Keratinocyte (primary cell): ENCODE measurements at regions not wholly inside any gene's neighbourhood (a gene's known extent, or its start where the extent isn't known, plus 50 kb on each side); places are given as distances from the start of the nearest gene placed in this dataset.

Experiments
- CTCF ChIP-seq, 3 experiments: IDR thresholded peaks in 1 of 3; conservative IDR thresholded peaks in 1 of 3; optimal IDR thresholded peaks in 1 of 3; 2 replicates in 2 of 3; 3 replicates in 1 of 3; pipeline versions ENCODE3 to v1.5.1; 2011; ENCODE audit warnings: low read length in 3 of 3, mild to moderate bottlenecking in 3 of 3, moderate library complexity in 2 of 3, control low read depth in 1 of 3, inconsistent platforms in 1 of 3; ENCODE audit not compliant: insufficient read depth in 2 of 3; ENCODE audit errors: extremely low read depth in 1 of 3
- EZH2 ChIP-seq: IDR thresholded peaks from one replicate; pipeline ENCODE4 v1.6.1; 2012; ENCODE audit warnings: inconsistent platforms, mild to moderate bottlenecking, low read length, moderate library complexity

- TF ChIP-seq EZH2 (no peak), CTCF (optimal IDR thresholded peaks at IDR 0.05 in 1 of 3, IDR thresholded peaks at IDR 0.05 in 1 of 3, conservative IDR thresholded peaks at IDR 0.05 in 1 of 3; ENCODE audit: extremely low read depth in 1 of 3, insufficient read depth in 2 of 3, low read length in 3 of 3) (no peak)
Observed at GRCh38 chr7:84497873-84498272, 303.3 kb upstream of the SEMA3A start.
